Inflammatory macrophage treated with lipopolysaccharide for 4 hours (primary cell): ENCODE measurements at regions not wholly inside any gene's neighbourhood (a gene's known extent, or its start where the extent isn't known, plus 50 kb on each side); places are given as distances from the start of the nearest gene placed in this dataset.

ENCODE experiments used
- DNase-seq: peaks from one replicate; pipeline ENCODE4 v3.0.0-alpha.2; 2020

DNA sequence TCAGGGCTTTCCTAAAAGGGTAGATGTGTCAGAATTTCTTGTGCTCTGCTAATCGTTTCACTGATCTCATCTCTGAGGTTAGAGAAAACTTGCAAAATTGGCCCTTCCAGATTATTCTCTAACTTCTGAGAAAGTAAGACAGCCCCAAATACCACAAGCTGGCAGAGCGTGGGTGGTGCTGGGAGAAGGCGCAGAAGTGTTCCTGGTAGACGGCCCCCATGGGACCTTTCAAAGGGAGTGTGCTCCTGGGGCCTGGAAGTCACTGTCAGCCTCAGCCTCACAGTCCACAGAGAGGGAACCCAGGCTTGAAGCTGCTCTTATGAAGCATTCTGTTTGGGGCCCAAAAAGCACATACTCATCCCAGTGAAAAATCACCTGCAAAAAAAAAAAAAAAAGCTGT lies 86.5 kb upstream of the PFN2 start:
- no peak for DNase-seq

DNA sequence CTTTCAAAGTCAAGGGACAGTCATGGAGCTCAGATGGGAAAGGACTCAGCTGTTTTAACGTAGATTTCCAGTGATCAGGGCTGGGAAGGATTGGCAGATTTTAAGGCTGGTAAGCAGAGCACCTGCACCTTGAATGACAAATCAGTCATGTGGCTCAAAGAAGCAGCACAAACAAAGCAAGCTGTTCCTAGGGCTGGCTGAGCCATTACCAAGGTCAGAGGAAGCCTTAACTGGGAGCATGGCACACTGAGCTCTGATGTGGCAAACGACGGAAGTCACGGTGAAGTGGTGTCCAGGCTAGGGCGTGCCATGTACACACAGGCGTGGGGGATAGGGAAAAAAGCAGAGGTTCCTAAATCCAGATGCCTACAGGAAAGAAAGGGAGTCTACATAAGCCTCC lies 84.6 kb upstream of the PFN2 start:
- no peak for DNase-seq

DNA sequence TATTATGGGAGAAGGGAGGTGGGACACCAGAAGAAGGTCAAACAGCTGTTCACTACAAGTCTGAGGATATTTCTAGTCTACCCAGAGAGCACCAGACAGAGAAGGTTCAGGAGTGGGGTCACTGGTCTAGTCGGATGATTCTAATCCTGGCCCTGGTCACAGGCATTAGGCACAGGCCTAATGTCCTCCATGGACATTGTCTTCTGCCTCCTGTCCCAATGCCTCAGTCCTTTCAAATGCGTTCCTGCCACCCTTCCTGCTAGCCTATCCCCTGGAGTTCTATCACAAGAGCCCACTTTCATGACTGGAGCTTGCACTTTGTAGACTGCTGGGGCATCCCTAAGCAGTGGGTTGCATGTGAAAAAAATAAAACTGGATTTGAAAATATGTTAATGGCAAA lies 83.9 kb upstream of the PFN2 start:
- DNase-seq, result no peak

DNA sequence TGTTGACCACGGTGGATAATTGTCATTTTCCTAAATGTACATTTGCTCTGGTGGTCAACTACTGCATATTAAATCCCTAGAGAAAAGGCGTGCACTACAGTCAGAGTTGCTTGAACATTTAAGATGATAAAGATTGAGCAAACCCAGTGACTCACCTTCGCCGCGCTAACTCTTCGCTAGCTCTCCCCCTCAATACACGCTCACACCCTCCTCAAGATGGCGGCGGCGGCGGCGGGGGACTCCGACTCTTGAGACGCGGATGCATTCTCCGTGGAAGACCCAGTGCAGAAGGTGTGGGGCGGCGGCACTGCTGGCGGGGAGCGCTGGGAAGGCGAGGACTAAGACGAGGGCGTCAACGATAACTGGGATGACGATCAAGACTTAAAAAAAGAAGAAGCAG lies 79.8 kb upstream of the PFN2 start:
- DNase-seq, result no peak

DNA sequence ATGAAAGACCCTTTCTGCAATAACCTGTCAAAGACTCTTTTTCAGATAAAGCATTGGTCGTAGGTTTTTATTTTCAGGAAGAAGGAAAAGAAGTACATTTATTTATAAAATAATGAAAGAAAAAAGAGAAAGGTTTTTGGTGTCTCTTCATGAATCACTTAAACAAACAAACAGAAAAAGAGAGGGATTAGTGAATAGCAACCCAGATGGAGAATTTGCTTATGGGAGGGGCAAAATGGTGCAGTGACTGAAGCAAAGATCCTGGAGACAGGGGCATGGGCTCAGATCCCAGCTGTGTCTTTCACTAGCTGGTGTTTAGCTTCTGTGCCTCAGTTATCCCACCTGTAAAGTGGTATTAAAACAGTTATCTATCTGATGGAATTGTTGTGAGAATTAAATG lies 78.6 kb upstream of the PFN2 start:
- DNase-seq, result no peak

DNA sequence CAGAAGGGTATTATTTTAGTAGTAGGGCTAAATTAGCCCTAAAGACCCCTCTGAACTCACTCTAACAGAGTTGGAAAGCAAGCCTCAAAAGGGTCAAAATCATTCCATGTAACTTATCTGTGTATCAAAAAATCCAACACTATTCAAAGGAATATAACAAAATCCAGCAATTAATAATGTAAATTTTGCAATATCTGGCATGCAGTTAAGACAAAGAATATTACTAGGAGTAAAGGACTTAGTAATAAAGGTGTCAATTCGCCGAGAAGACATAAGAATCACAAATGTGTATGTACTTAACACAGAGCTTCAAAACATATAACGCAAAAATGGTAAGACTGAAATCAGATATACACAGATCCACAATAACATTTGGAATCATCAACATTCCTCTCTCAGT lies 71.2 kb upstream of the PFN2 start:
- no peak for DNase-seq

DNA sequence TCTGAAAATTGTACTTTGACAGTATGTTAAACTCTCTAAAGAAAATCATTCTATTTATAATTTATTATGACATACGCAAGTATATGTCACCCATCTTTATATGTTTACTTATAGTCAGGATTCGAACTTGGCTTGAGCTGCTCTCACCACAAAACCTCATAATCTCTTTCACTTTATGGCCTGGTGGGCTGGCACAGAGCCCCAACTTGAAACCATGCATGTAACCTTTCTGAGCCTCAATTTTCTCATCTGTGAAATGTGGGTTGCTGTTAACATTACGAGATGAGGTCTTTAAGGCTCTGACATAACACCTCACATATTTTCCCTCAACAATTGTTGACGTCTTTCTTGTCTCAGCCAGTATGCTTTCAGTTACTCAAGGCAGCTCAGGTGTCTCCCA lies 69.4 kb upstream of the PFN2 start:
- no peak for DNase-seq

DNA sequence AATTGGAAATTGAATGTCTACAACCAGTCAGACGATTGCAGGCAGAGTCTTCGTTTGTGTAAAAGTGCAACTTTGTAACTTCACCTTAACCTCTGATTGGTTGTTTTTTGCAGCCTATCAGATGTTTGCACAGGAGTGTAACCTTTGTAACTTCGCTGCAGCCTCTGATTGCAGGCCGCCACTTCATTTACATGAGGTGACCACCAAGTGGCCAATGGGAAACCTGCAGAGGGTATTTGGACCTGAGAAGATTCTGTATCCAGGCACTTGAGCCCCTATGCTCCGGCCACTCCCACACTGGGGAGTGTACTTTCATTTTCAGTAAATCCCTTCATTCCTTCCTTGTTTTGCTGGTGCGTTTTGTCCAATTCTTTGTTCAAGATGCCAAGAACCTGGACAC lies 68.1 kb upstream of the PFN2 start:
- DNase-seq, result no peak

DNA sequence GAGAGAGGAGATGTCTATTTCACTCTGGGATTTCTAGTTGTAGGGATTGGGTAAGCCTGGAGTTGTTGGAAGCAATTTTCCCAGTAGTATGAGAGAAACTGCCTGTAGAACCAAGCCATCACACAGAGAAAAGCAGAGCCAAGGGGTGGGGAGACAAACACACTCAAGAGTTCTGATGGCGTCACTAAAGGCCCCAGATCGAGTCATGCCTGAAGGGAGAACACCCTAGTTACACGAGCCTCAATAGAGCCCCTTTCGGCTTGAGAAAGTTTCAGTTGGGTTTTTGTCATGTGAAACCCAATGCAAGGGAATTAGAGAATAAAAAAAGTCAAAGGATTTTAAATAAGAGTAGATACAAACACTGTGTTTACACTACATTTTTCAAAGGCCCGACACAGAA lies 66.1 kb upstream of the PFN2 start:
- no peak for DNase-seq

DNA sequence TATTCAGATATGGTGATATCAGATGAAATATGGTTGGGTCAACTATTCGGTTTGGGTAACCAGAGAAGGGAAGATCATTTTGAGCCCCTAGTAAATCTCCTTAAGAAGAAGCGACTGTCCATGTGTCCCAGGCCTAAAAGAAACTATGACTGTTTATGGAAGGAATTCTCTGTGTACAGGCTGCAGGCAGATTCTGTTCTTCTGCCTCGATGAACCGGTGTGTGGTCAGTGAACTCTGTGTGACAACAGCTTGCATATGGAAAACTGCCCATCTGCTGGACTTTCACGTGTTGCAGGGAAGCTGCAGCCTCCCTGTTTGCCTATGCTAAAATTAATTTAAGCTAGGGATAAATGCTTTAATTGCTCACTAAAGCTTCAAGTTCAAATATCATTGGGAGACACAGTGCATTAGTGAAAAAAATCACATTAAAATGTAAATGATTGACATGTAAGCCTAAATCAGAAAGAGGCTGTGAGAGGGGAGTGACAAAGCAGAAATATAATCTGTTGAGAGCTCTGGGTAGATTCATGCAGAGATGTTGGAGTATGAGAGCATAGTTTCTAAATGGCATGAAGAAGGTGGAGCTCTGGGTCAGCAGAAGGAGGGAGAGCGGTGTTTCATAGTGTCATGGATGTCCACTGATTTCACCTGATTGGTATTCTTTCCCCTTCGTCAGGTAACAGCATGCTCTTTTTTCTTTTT lies 65.4 kb upstream of the PFN2 start:
- no peak for DNase-seq

DNA sequence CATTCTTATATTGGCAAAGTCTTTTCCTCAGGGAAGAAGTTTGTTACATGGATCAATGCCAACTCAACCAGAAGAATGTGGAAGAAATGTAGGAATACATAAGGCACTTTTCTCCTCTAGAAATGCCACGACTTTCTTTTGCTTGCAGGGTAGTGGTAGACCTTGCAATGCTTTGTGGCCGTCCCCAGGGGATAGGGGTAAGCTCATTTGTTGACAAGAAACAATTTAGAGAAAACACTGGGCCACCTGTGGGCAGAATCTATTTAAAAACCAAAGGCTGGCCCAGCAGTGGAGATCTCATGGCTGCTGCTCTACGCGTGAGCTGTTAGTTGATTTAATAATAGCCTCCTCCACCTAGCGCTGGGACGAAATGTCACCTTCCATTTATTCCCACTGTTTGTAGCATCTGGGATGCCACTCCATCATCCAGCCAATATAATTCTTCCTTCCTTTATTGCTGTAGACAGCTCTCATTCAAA lies 64.6 kb upstream of the PFN2 start:
- no peak for DNase-seq

DNA sequence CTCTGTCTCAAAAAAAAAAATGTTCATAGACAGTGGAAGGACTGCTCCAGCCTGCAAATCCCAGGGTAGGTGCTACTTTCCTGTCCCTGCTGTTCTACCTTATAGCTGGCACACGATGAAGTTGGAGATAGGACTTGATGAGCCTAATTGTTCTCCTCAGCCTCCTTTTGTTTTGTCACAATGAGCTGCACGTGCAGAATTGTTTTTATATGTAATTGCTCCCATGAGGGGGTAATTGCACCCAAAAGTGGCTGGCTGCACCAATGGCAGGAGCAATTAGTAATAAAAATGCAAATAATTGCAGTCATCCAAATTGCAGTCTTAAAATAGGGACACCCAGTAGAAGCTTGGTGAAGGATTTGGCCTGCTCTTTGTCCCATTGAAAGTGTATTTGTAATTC lies 63.0 kb upstream of the PFN2 start:
- no peak for DNase-seq

DNA sequence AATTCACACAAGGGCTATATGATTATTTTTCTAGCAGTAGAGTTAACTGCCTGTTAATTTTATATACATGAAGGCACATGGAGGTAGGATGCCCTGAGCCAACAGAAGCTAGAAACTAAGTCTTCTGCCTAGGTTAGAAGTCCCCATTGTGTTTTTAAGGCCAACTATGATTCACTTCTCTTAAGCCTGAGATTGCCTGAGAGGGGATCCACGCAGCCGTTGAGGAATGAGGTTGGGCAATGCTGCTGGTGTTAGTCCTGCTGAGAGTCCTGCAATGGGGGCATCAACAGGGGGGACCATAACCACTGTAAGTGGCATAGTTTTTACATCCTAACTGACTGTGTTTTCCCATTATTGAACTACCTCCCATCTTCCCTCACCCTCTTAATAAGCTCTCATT lies 60.1 kb upstream of the PFN2 start:
- no peak for DNase-seq

DNA sequence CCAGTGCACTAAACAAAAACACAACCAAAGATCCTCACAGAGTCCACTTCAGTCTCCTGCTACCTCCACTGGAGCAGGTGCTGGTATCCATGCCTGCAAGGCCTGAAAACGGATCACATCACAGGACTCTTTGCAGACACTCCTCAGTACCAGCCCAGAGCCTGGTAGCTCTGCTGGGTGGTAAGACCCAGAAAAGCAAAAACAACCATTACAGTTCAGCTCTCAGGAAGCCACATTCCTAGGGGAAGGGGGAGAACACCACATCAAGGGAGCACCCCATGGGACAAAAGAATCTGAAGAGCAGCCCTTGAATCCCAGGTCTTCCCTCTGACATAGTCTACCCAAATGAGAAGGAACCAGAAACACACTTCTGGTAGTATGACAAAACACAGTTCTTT lies 52.5 kb upstream of the PFN2 start:
- DNase-seq, result no peak

DNA sequence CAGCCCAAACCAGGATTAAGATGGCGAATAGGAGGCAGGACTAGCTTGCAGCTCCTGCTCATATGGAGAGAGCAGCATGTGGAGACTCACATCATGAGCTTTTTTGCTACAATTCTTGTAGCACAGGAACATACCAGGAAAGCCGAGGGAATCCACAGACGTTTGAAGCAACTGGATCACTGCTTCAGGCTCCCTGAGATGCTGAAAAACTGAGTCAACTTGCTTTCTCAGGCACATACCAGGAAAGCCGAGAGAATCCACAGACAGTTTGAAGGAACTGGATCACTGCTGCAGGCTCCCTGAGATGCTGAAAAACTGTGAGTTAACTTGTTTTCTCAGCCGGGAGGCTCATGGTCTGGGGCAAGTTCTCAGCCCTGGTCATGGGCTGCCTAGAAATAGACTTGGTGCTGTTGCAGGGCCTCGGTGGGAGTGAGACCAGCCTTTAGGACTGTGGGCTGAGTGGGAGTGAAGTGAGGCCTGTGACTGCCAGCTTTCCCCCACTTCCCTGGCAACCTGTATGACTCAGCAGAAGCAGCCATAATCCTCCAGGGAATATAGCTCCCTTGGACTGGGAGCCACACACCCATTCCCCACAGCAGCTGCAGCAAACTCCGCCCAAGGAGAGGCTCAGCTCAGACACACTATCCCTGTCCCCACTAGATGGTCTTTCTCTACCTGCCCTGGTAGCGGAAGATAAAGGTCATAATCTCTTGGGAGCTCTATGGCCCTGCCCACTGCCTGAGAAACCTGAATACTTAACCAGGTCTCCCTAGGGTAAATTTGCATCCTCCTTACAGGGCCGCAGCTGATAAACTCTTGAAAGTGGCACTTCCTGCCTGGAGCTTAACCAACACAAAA lies 51.9 kb upstream of the PFN2 start:
- DNase-seq, result no peak

DNA sequence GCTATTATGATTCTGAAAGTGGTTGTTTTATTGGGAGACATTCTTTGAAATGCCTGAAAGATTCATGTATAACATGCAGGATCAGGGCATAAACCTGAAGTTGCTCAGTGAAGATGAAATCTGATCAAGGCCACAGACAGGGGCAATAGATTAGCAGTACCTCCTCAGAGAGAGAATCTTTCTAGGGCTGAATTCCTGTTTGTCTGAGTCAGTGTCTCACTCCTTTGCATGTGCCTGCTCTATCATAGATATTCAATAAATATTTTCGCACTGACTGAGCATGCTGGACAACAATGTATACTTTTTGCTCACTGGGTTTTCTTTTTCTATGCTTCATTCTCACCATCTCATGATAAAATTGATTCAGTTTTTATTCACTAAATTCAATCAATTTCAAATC lies 49.8 kb upstream of the PFN2 start:
- DNase-seq, result no peak
